SK-N-SH (cell line): ENCODE measurements at regions not wholly inside any gene's neighbourhood (a gene's known extent, or its start where the extent isn't known, plus 50 kb on each side); places are given as distances from the start of the nearest gene placed in this dataset.

Experiments used
- CHD2 ChIP-seq: fragments of 150-350 bp; IDR thresholded peaks from 2 replicates; pipeline ENCODE4 v1.6.1; 2018; ENCODE audit warnings: low read length; ENCODE audit not compliant: partially characterized antibody
- FOXM1 ChIP-seq: IDR thresholded peaks from 2 replicates; pipeline ENCODE4 v1.4.0; 2012; ENCODE audit warnings: low read depth, mild to moderate bottlenecking
- MXI1 ChIP-seq: IDR thresholded peaks from 2 replicates; pipeline ENCODE4 v1.6.1; 2012; ENCODE audit warnings: mild to moderate bottlenecking, low read depth, low read length, improper control_type of control experiment
- NRF1 ChIP-seq: IDR thresholded peaks from 2 replicates; pipeline ENCODE4 v1.6.1; 2012; ENCODE audit warnings: low read depth, mild to moderate bottlenecking, low read length
- POLR2AphosphoS5 ChIP-seq: IDR thresholded peaks from 2 replicates; pipeline ENCODE4 v1.6.1; 2012; ENCODE audit warnings: low read depth, low read length
- RFX5 ChIP-seq: IDR thresholded peaks from 2 replicates; pipeline ENCODE4 v1.6.1; 2012; ENCODE audit warnings: mild to moderate bottlenecking, improper control_type of control experiment, low read length
- SMC3 ChIP-seq: IDR thresholded peaks from 2 replicates; pipeline ENCODE4 v1.6.1; 2012; ENCODE audit warnings: low read depth, low read length, improper control_type of control experiment
- TAF1 ChIP-seq: IDR thresholded peaks from 2 replicates; pipeline ENCODE4 v1.6.1; 2012; ENCODE audit warnings: low read depth, mild to moderate bottlenecking, low read length, moderate library complexity, borderline replicate concordance
- TCF12 ChIP-seq: IDR thresholded peaks from 2 replicates; pipeline ENCODE4 v1.4.0; 2012
- ZBTB33 ChIP-seq: IDR thresholded peaks from 2 replicates; pipeline ENCODE4 v1.4.0; 2012; ENCODE audit warnings: low read depth, borderline replicate concordance
- TF ChIP-seq, protein P1 (sequence below): fragments of 200-600 bp; sonication (generic); IDR thresholded peaks from 2 replicates; pipeline ENCODE4 v1.6.1; 2017; ENCODE audit warnings: antibody characterized with exemption, mild to moderate bottlenecking, moderate library complexity
- TF ChIP-seq, protein P2 (sequence below): IDR thresholded peaks from 2 replicates; pipeline ENCODE4 v1.4.0; 2012; ENCODE audit warnings: low read depth, borderline replicate concordance
- TF ChIP-seq, protein P3 (sequence below): IDR thresholded peaks from 2 replicates; pipeline ENCODE4 v1.6.1; 2012; ENCODE audit warnings: mild to moderate bottlenecking, low read depth, low read length, moderate library complexity

GRCh38 chr6:147867433-147868226, 359.1 kb downstream of the SAMD5 start:
- TF ChIP-seq, protein P1, sequence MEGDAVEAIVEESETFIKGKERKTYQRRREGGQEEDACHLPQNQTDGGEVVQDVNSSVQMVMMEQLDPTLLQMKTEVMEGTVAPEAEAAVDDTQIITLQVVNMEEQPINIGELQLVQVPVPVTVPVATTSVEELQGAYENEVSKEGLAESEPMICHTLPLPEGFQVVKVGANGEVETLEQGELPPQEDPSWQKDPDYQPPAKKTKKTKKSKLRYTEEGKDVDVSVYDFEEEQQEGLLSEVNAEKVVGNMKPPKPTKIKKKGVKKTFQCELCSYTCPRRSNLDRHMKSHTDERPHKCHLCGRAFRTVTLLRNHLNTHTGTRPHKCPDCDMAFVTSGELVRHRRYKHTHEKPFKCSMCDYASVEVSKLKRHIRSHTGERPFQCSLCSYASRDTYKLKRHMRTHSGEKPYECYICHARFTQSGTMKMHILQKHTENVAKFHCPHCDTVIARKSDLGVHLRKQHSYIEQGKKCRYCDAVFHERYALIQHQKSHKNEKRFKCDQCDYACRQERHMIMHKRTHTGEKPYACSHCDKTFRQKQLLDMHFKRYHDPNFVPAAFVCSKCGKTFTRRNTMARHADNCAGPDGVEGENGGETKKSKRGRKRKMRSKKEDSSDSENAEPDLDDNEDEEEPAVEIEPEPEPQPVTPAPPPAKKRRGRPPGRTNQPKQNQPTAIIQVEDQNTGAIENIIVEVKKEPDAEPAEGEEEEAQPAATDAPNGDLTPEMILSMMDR, result no peak
- TF ChIP-seq POLR2AphosphoS5, result no peak
- TF ChIP-seq FOXM1, result no peak
- no peak for TF ChIP-seq RFX5
- TF ChIP-seq TCF12, result no peak
- TF ChIP-seq NRF1, result no peak
- TF ChIP-seq, protein P2, sequence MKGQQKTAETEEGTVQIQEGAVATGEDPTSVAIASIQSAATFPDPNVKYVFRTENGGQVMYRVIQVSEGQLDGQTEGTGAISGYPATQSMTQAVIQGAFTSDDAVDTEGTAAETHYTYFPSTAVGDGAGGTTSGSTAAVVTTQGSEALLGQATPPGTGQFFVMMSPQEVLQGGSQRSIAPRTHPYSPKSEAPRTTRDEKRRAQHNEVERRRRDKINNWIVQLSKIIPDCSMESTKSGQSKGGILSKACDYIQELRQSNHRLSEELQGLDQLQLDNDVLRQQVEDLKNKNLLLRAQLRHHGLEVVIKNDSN, result no peak
- TF ChIP-seq SMC3, result no peak
- no peak for TF ChIP-seq TAF1
- no peak for TF ChIP-seq CHD2
- no peak for TF ChIP-seq ZBTB33
- no peak for TF ChIP-seq MXI1
- TF ChIP-seq, protein P3, sequence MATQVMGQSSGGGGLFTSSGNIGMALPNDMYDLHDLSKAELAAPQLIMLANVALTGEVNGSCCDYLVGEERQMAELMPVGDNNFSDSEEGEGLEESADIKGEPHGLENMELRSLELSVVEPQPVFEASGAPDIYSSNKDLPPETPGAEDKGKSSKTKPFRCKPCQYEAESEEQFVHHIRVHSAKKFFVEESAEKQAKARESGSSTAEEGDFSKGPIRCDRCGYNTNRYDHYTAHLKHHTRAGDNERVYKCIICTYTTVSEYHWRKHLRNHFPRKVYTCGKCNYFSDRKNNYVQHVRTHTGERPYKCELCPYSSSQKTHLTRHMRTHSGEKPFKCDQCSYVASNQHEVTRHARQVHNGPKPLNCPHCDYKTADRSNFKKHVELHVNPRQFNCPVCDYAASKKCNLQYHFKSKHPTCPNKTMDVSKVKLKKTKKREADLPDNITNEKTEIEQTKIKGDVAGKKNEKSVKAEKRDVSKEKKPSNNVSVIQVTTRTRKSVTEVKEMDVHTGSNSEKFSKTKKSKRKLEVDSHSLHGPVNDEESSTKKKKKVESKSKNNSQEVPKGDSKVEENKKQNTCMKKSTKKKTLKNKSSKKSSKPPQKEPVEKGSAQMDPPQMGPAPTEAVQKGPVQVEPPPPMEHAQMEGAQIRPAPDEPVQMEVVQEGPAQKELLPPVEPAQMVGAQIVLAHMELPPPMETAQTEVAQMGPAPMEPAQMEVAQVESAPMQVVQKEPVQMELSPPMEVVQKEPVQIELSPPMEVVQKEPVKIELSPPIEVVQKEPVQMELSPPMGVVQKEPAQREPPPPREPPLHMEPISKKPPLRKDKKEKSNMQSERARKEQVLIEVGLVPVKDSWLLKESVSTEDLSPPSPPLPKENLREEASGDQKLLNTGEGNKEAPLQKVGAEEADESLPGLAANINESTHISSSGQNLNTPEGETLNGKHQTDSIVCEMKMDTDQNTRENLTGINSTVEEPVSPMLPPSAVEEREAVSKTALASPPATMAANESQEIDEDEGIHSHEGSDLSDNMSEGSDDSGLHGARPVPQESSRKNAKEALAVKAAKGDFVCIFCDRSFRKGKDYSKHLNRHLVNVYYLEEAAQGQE, result no peak
